HG03342 (cell line): ENCODE measurements at regions not wholly inside any gene's neighbourhood (a gene's known extent, or its start where the extent isn't known, plus 50 kb on each side); places are given as distances from the start of the nearest gene placed in this dataset.

ENCODE experiments used
- ATAC-seq: cut with Tn5 transposase; IDR thresholded peaks from one replicate; pipeline ENCODE4 v1.9.1; 2021; ENCODE audit warnings: mild to moderate bottlenecking, moderate library complexity; ENCODE audit not compliant: unreplicated experiment

- no peak for ATAC-seq
These were observed 51.9 kb upstream of the LRRK2 start for GRCh38 chr12:40172879-40173278.

GRCh38 chr12:40171501-40171900 is 53.3 kb upstream of the LRRK2 start:
- ATAC-seq: no peak

- ATAC-seq: no peak
These were observed 53.7 kb upstream of the LRRK2 start for GRCh38 chr12:40171066-40171465.

GRCh38 chr12:40170593-40170992 is 54.2 kb upstream of the LRRK2 start:
- ATAC-seq: no peak

- peak; percentile 92 for ATAC-seq
These were observed 55.9 kb upstream of the LRRK2 start for GRCh38 chr12:40168868-40169267.

- peak; percentile 27 for ATAC-seq
These were observed 56.4 kb upstream of the LRRK2 start for GRCh38 chr12:40168419-40168818.

- ATAC-seq: peak; percentile 59
These were observed 56.8 kb upstream of the LRRK2 start for GRCh38 chr12:40168001-40168400.

- ATAC-seq: no peak
These were observed 59.3 kb upstream of the SLC2A13 start for GRCh38 chr12:40165179-40165578.

GRCh38 chr12:40164034-40164433 is 58.2 kb upstream of the SLC2A13 start:
- ATAC-seq: no peak

GRCh38 chr12:40162033-40162432 is 56.2 kb upstream of the SLC2A13 start:
- no peak for ATAC-seq

GRCh38 chr12:40158592-40159111 is 52.8 kb upstream of the SLC2A13 start:
- ATAC-seq: peak; percentile 44

- no peak for ATAC-seq
These were observed 51.5 kb upstream of the SLC2A13 start for GRCh38 chr12:40157336-40157735.

- ATAC-seq: no peak
These were observed 50.3 kb upstream of the SLC2A13 start for GRCh38 chr12:40156021-40156764.
